Smooth muscle cell (in vitro differentiated cells): ENCODE measurements at regions not wholly inside any gene's neighbourhood (a gene's known extent, or its start where the extent isn't known, plus 50 kb on each side); places are given as distances from the start of the nearest gene placed in this dataset.

Experiments
- DNase-seq: peaks from one replicate; lab custom pipeline; 2025; ENCODE audit not compliant: unreplicated experiment; lab: John Stamatoyannopoulos, UW
- H2AFZ ChIP-seq: fragments of 200-600 bp; sonication (generic); 2 replicates; pipeline ENCODE4 v1.6.0; 2016; ENCODE audit warnings: antibody characterized with exemption, low read depth, mild to moderate bottlenecking
- H3F3A ChIP-seq: fragments of 200-600 bp; sonication (generic); 2 replicates; pipeline ENCODE4 v1.6.0; 2017; ENCODE audit warnings: antibody characterized with exemption, low read depth
- H3K27ac ChIP-seq: fragments of 200-600 bp; sonication (generic); 2 replicates; pipeline ENCODE4 v1.5.1; 2016; ENCODE audit warnings: low read depth, mild to moderate bottlenecking
- H3K27me3 ChIP-seq: fragments of 200-600 bp; sonication (generic); 2 replicates; pipeline ENCODE4 v1.6.1; 2016; ENCODE audit warnings: low read depth, mild to moderate bottlenecking
- H3K36me3 ChIP-seq: fragments of 200-600 bp; sonication (generic); 2 replicates; pipeline ENCODE4 v1.5.1; 2016; ENCODE audit warnings: low read depth
- H3K4me1 ChIP-seq: fragments of 200-600 bp; sonication (generic); 2 replicates; pipeline ENCODE4 v1.5.1; 2016; ENCODE audit warnings: low read depth
- H3K4me2 ChIP-seq: fragments of 200-600 bp; sonication (generic); 2 replicates; pipeline ENCODE4 v1.6.0; 2016; ENCODE audit warnings: mild to moderate bottlenecking
- H3K4me3 ChIP-seq: fragments of 200-600 bp; sonication (generic); 2 replicates; pipeline ENCODE4 v1.5.1; 2016; ENCODE audit warnings: mild to moderate bottlenecking
- H3K79me2 ChIP-seq: fragments of 200-600 bp; sonication (generic); 2 replicates; pipeline ENCODE4 v1.6.0; 2016; ENCODE audit warnings: low read depth, mild to moderate bottlenecking
- H3K9ac ChIP-seq: fragments of 200-600 bp; sonication (generic); 2 replicates; pipeline ENCODE4 v1.6.0; 2016; ENCODE audit warnings: low read depth
- H3K9me3 ChIP-seq: fragments of 200-600 bp; sonication (generic); replicated peaks from 2 replicates; pipeline ENCODE4 v1.5.1; 2016; ENCODE audit warnings: low read depth
- H4K20me1 ChIP-seq: fragments of 200-600 bp; sonication (generic); 2 replicates; pipeline ENCODE4 v1.6.0; 2016; ENCODE audit warnings: low read depth
- CTCF ChIP-seq: fragments of 200-600 bp; sonication (generic); IDR thresholded peaks from 2 replicates; pipeline ENCODE4 v1.5.1; 2017; ENCODE audit warnings: borderline replicate concordance, mild to moderate bottlenecking, antibody characterized with exemption; ENCODE audit not compliant: insufficient read depth, poor library complexity, severe bottlenecking
- WGBS: methylation state at CpG from one replicate; pipeline ENCODE4 v1.1.7; 2016; ENCODE audit warnings: low lambda C conversion rate; 5-methylcytosine and 5-hydroxymethylcytosine counted together

- Histone ChIP-seq H4K20me1 (no peaks in the 10 kb centered on the region), H3K36me3 (no peaks in the 10 kb centered on the region), H2AFZ (no peak overlapping the region), H3K27me3 (no peaks in the 10 kb centered on the region), H3K4me1 (no peaks in the 10 kb centered on the region), H3F3A (no peaks in the 10 kb centered on the region), H3K9ac (no peak overlapping the region), H3K27ac (no peak overlapping the region), H3K4me2 (no peak overlapping the region), H3K79me2 (no peaks in the 10 kb centered on the region), H3K4me3 (no peak overlapping the region), H3K9me3 (no peaks in the 10 kb centered on the region)
- 53% methylated on average over 1 of the region's 1 CpG for WGBS
- DNase-seq = no peak
- no peak for TF ChIP-seq CTCF
Observed at GRCh38 chr13:46478651-46479050, 74.3 kb upstream of the LRCH1 start.

- Histone ChIP-seq H3K27ac (no peak overlapping the region), H3K4me2 (no peak overlapping the region), H3F3A (no peaks in the 10 kb centered on the region), H3K4me3 (no peak overlapping the region), H3K9ac (no peak overlapping the region), H3K9me3 (no peaks in the 10 kb centered on the region), H3K79me2 (no peaks in the 10 kb centered on the region), H3K4me1 (no peaks in the 10 kb centered on the region), H2AFZ (no peak overlapping the region), H3K27me3 (no peaks in the 10 kb centered on the region), H3K36me3 (no peaks in the 10 kb centered on the region), H4K20me1 (no peaks in the 10 kb centered on the region)
- 31% methylated on average over 2 of the region's 2 CpGs for WGBS
- TF ChIP-seq CTCF = no peak
- DNase-seq = no peak
Observed at GRCh38 chr13:46476174-46476573, 76.8 kb upstream of the LRCH1 start.

GRCh38 chr13:46475541-46475991 is 77.4 kb upstream of the LRCH1 start:
- no peaks in the 10 kb centered on the region for H3K27me3 ChIP-seq
- TF ChIP-seq CTCF = no peak
- DNase-seq = no peak
- no peaks in the 10 kb centered on the region for H3F3A ChIP-seq
- no peak overlapping the region for H3K4me3 ChIP-seq
- H2AFZ ChIP-seq = no peak overlapping the region
- no peak overlapping the region for H3K4me2 ChIP-seq
- WGBS = 34% methylated on average over 6 of the region's 6 CpGs
- no peak overlapping the region for H3K27ac ChIP-seq
- no peaks in the 10 kb centered on the region for H3K36me3 ChIP-seq
- no peak overlapping the region for H3K9ac ChIP-seq
- no peaks in the 10 kb centered on the region for H3K4me1 ChIP-seq
- no peaks in the 10 kb centered on the region for H3K79me2 ChIP-seq
- H3K9me3 ChIP-seq = no peaks in the 10 kb centered on the region
- H4K20me1 ChIP-seq = no peaks in the 10 kb centered on the region

- no peaks in the 10 kb centered on the region for H3K9me3 ChIP-seq
Observed at GRCh38 chr13:46473806-46474205, 79.2 kb upstream of the LRCH1 start.

More at GRCh38 chr13:46473806-46474205, 79.2 kb upstream of the LRCH1 start:
- Histone ChIP-seq H3K9ac (no peak overlapping the region), H3K27ac (no peak overlapping the region), H4K20me1 (no peaks in the 10 kb centered on the region), H3K36me3 (no peaks in the 10 kb centered on the region), H3F3A (no peaks in the 10 kb centered on the region), H3K4me1 (no peaks in the 10 kb centered on the region), H3K27me3 (no peaks in the 10 kb centered on the region), H3K4me3 (no peak overlapping the region), H2AFZ (no peak overlapping the region), H3K79me2 (no peaks in the 10 kb centered on the region), H3K4me2 (no peak overlapping the region)
- no peak for TF ChIP-seq CTCF
- 38% methylated on average over 3 of the region's 3 CpGs for WGBS
- no peak for DNase-seq
